ENCODE measurements at regions not wholly inside any gene's neighbourhood (a gene's known extent, or its start where the extent isn't known, plus 50 kb on each side); places are given as distances from the start of the nearest gene placed in this dataset.

DNA sequence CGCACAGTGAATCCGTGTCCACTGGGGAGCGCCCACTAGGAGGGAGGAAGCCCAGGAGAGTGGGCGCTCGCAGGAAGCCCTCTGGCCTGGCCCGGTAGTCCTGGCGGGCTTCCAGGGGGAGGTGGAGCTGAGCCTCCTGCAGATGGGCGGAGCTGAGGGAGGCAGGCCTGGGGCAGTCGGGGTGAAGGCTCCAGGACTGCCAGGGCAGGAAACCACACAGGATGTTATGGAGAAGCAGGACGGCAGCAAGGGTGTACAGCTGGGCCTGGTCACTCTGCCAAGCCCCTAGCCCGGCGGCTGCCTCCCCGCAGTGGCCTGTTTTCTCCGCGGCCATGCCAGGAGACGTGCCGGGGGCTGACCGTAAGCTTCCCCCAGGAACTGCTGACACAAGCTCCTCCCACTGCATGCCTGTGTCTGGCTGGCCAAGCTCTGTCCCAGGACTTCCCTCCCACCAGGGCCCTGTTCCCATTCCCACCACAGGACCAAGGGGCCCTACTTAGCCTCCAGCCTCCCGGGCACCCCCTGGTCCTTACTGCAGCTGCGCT is 143.4 kb upstream of the C14orf180 start:
- Mint-ChIP-seq H3K36me3 (ENCODE audit: unreplicated experiment) (peaks cover 13% of the 10 kb centered on the region), H3K4me3 (ENCODE audit: unreplicated experiment) (no peak overlapping the region), H3K4me1 (ENCODE audit: low read depth, unreplicated experiment) (peaks cover 2% of the 10 kb centered on the region), H3K27ac (ENCODE audit: unreplicated experiment) (no peak overlapping the region), H3K27me3 (ENCODE audit: unreplicated experiment) (peaks cover 2% of the 10 kb centered on the region), H3K9me3 (ENCODE audit: unreplicated experiment) (peaks cover 3% of the 10 kb centered on the region)
- no peak for DNase-seq
- TF ChIP-seq, protein P1, sequence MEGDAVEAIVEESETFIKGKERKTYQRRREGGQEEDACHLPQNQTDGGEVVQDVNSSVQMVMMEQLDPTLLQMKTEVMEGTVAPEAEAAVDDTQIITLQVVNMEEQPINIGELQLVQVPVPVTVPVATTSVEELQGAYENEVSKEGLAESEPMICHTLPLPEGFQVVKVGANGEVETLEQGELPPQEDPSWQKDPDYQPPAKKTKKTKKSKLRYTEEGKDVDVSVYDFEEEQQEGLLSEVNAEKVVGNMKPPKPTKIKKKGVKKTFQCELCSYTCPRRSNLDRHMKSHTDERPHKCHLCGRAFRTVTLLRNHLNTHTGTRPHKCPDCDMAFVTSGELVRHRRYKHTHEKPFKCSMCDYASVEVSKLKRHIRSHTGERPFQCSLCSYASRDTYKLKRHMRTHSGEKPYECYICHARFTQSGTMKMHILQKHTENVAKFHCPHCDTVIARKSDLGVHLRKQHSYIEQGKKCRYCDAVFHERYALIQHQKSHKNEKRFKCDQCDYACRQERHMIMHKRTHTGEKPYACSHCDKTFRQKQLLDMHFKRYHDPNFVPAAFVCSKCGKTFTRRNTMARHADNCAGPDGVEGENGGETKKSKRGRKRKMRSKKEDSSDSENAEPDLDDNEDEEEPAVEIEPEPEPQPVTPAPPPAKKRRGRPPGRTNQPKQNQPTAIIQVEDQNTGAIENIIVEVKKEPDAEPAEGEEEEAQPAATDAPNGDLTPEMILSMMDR (IDR thresholded peaks at IDR 0.05; ENCODE audit: partially characterized antibody, unreplicated experiment) = no peak

DNA sequence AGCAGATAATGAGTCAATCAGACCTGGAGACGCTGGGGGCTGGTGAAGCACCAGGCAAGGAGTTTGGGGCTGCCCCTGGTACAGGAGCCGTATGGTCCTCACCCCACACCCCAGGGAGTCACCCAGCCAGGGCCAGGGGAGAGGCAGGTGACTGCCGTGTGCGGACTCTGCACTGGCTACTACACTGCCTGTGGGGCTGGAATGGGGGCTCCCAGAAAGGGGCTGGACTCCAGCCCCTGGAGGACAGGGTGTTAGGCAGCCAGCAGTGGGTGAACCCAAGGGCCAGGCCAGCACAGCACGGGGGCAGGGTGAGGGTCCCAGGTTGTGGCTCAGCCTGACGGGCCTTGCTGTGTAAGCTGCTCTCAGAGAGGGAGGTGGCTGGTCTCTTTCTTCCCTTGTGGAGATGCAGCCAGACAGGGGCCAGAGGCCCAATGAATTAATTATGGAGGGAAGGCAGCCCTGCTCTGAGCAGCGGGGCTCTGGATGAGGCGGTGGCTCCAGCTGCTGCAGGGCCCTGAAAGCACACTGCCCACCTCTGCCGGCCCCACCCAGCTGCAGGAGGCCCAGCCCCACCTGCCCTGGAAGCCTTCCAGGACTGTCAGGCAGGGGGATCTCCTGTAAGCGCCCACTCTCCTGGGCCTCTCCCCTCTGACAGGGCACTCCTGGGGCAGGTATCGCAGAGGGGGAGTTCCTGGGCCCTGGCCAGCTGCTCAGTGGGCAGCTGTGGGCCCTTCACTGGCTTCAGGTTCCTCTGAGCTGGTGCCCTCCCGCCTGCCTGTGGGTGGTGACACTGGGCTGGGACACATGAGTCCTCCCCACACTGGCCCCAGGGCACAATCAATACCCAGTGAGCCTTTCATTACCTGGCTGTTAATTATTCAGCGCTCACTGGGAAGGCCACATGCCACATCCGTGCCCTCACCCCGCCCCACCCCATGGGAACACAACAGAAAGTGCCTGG is 142.5 kb upstream of the C14orf180 start:
- Mint-ChIP-seq H3K27ac (ENCODE audit: unreplicated experiment) (peak overlapping the region; percentile 8), H3K9me3 (ENCODE audit: unreplicated experiment) (peaks cover 2% of the 10 kb centered on the region), H3K4me1 (ENCODE audit: low read depth, unreplicated experiment) (peaks cover 2% of the 10 kb centered on the region), H3K27me3 (ENCODE audit: unreplicated experiment) (no peaks in the 10 kb centered on the region), H3K36me3 (ENCODE audit: unreplicated experiment) (peaks cover 13% of the 10 kb centered on the region), H3K4me3 (ENCODE audit: unreplicated experiment) (no peak overlapping the region)
- no peak for DNase-seq
- TF ChIP-seq, protein P1 (IDR thresholded peaks at IDR 0.05; ENCODE audit: partially characterized antibody, unreplicated experiment) = no peak

DNA sequence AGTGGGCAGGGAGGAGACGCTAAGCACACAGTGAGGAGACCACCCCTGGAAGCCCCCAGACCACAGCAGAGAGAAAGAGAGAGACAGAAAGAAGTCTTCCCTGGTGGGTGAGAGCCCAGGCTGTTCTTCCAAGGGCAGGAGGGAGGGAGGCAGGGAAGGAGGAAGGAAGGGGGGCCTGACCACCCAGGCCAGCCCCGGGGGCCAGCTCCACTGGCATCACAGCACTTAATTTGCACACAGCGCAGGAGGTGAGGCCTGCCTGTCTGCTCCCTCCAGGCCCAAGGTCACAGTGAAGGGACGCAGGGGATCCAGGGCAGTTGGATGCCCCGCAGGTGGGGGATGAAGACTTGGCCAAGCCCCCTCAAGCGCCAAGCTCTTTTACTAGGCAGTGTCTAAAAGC is 141.9 kb upstream of the C14orf180 start:
- TF ChIP-seq, protein P1 (IDR thresholded peaks at IDR 0.05; ENCODE audit: partially characterized antibody, unreplicated experiment) = no peak
- no peaks in the 10 kb centered on the region for H3K27me3 Mint-ChIP-seq (ENCODE audit: unreplicated experiment)
- H3K27ac Mint-ChIP-seq (ENCODE audit: unreplicated experiment) = peak overlapping the region; percentile 8
- H3K4me3 Mint-ChIP-seq (ENCODE audit: unreplicated experiment) = no peak overlapping the region
- no peak for DNase-seq
- peaks cover 2% of the 10 kb centered on the region for H3K9me3 Mint-ChIP-seq (ENCODE audit: unreplicated experiment)
- H3K36me3 Mint-ChIP-seq (ENCODE audit: unreplicated experiment) = peaks cover 13% of the 10 kb centered on the region
- peaks cover 2% of the 10 kb centered on the region for H3K4me1 Mint-ChIP-seq (ENCODE audit: low read depth, unreplicated experiment)

DNA sequence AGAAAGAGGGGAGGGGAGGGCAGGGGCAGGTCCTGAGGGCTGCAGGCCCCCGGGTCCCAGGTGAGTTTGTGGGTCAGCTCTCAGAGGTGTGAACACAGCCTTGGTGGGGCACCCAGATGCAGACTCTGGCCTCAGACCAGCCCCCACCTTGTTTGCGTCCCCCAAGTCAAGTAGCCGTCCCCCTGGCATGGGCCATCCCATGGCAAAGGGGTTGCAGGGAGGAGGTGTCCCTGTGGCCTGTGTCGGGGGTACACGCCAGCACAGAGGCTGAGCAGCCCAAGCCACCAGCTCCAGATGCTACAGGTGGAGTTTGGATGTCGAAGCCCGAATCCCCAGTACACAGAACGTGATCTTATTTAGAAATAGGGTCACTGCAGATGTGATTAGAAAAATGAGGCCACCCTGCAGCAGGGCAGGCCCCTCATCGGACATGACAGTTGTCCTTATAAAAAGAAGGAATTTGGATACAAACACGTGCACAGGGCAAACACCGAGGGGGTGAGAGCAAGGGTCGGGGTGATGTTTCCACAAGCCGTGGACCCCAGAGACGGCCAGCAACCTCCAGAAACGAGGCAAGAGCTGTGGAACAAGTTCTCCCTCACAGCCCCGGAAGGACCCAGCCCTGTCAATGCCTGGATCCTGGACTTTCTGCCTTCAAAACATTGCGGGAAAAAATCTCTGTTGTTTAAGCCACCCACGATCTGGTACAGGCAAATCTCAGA is 141.2 kb upstream of the C14orf180 start:
- DNase-seq = no peak

More for the DNA sequence above, 141.2 kb upstream of the C14orf180 start:
- Mint-ChIP-seq H3K4me3 (ENCODE audit: unreplicated experiment) (no peak overlapping the region), H3K27ac (ENCODE audit: unreplicated experiment) (no peak overlapping the region), H3K9me3 (ENCODE audit: unreplicated experiment) (peaks cover 2% of the 10 kb centered on the region), H3K36me3 (ENCODE audit: unreplicated experiment) (peaks cover 13% of the 10 kb centered on the region), H3K27me3 (ENCODE audit: unreplicated experiment) (no peaks in the 10 kb centered on the region), H3K4me1 (ENCODE audit: low read depth, unreplicated experiment) (peaks cover 2% of the 10 kb centered on the region)
- TF ChIP-seq, protein P1 (IDR thresholded peaks at IDR 0.05; ENCODE audit: partially characterized antibody, unreplicated experiment) = no peak

All from glutamatergic neuron (in vitro differentiated cells).